ENCODE measurements at regions not wholly inside any gene's neighbourhood (a gene's known extent, or its start where the extent isn't known, plus 50 kb on each side); places are given as distances from the start of the nearest gene placed in this dataset.

- Histone ChIP-seq H3K4me3 (ENCODE audit: low read length) (no peak overlapping the region), H3K4me1 (ENCODE audit: control insufficient read depth, insufficient read depth, low read length) (no peaks in the 10 kb centered on the region), H3K27me3 (ENCODE audit: control insufficient read depth, insufficient read depth) (no peaks in the 10 kb centered on the region), H3K27ac (ENCODE audit: low read length) (peak overlapping the region; percentile 13), H3K9me3 (ENCODE audit: control insufficient read depth, low read length) (no peaks in the 10 kb centered on the region)
- no peak for DNase-seq
- peak; percentile 26 to 52 for ATAC-seq
- intact Hi-C loops (cut with DNase I): no loop called here
- WGBS: 78% methylated on average over 2 of the region's 2 CpGs
These were observed 1038.5 kb downstream of the JRKL start for GRCh38 chr11:97428247-97428790.

GRCh38 chr11:97430877-97431276, 1041.1 kb downstream of the JRKL start:
- 18% methylated on average over 3 of the region's 3 CpGs for WGBS
- ATAC-seq (no peak), DNase-seq (no peak)
- H3K9me3 ChIP-seq (ENCODE audit: control insufficient read depth, low read length): no peaks in the 10 kb centered on the region
- no peak overlapping the region for H3K4me3 ChIP-seq (ENCODE audit: low read length)
- no peaks in the 10 kb centered on the region for H3K27me3 ChIP-seq (ENCODE audit: control insufficient read depth, insufficient read depth)
- no peaks in the 10 kb centered on the region for H3K4me1 ChIP-seq (ENCODE audit: control insufficient read depth, insufficient read depth, low read length)
- intact Hi-C loops (cut with DNase I): no loop called here
- no peak overlapping the region for H3K27ac ChIP-seq (ENCODE audit: low read length)

- no peak overlapping the region for H3K4me3 ChIP-seq (ENCODE audit: low read length)
- H3K27ac ChIP-seq (ENCODE audit: low read length): no peak overlapping the region
- WGBS: 43% methylated on average over 1 of the region's 1 CpG
- H3K27me3 ChIP-seq (ENCODE audit: control insufficient read depth, insufficient read depth): no peaks in the 10 kb centered on the region
- intact Hi-C loops (cut with DNase I): no loop called here
- H3K4me1 ChIP-seq (ENCODE audit: control insufficient read depth, insufficient read depth, low read length): no peaks in the 10 kb centered on the region
- DNase-seq (no peak), ATAC-seq (no peak)
- H3K9me3 ChIP-seq (ENCODE audit: control insufficient read depth, low read length): no peaks in the 10 kb centered on the region
These were observed 1043.1 kb downstream of the JRKL start for GRCh38 chr11:97432926-97433325.

- WGBS: 22% methylated on average over 2 of the region's 2 CpGs
- DNase-seq: no peak
- no peaks in the 10 kb centered on the region for H3K27me3 ChIP-seq (ENCODE audit: control insufficient read depth, insufficient read depth)
- ATAC-seq: no peak
- no peak overlapping the region for H3K4me3 ChIP-seq (ENCODE audit: low read length)
- no peaks in the 10 kb centered on the region for H3K9me3 ChIP-seq (ENCODE audit: control insufficient read depth, low read length)
- no peak overlapping the region for H3K27ac ChIP-seq (ENCODE audit: low read length)
- no peaks in the 10 kb centered on the region for H3K4me1 ChIP-seq (ENCODE audit: control insufficient read depth, insufficient read depth, low read length)
- intact Hi-C loops (cut with DNase I): no loop called here
These were observed 1055.7 kb downstream of the JRKL start for GRCh38 chr11:97445561-97445960.

GRCh38 chr11:97451441-97451840, 1061.6 kb downstream of the JRKL start:
- DNase-seq: no peak
- no peak for ATAC-seq
- no peak overlapping the region for H3K27ac ChIP-seq (ENCODE audit: low read length)
- no peaks in the 10 kb centered on the region for H3K4me1 ChIP-seq (ENCODE audit: control insufficient read depth, insufficient read depth, low read length)
- WGBS: 87% methylated on average over 4 of the region's 4 CpGs
- no peaks in the 10 kb centered on the region for H3K9me3 ChIP-seq (ENCODE audit: control insufficient read depth, low read length)
- no peaks in the 10 kb centered on the region for H3K27me3 ChIP-seq (ENCODE audit: control insufficient read depth, insufficient read depth)
- no peak overlapping the region for H3K4me3 ChIP-seq (ENCODE audit: low read length)
- intact Hi-C loops (cut with DNase I): no loop called here

GRCh38 chr11:97454988-97455387, 1065.2 kb downstream of the JRKL start:
- no peak overlapping the region for H3K27ac ChIP-seq (ENCODE audit: low read length)
- WGBS: 20% methylated on average over 1 of the region's 1 CpG

GRCh38 chr11:97460091-97460490, 1070.3 kb downstream of the JRKL start:
- H3K9me3 ChIP-seq (ENCODE audit: control insufficient read depth, low read length): no peaks in the 10 kb centered on the region
- H3K4me1 ChIP-seq (ENCODE audit: control insufficient read depth, insufficient read depth, low read length): no peaks in the 10 kb centered on the region
- ATAC-seq: no peak
- DNase-seq: no peak
- intact Hi-C loops (cut with DNase I): no loop called here
- H3K27ac ChIP-seq (ENCODE audit: low read length): no peak overlapping the region
- H3K27me3 ChIP-seq (ENCODE audit: control insufficient read depth, insufficient read depth): no peaks in the 10 kb centered on the region
- H3K4me3 ChIP-seq (ENCODE audit: low read length): no peak overlapping the region

More at GRCh38 chr11:97454988-97455387, 1065.2 kb downstream of the JRKL start:
- intact Hi-C loops (cut with DNase I): no loop called here
- Histone ChIP-seq H3K9me3 (ENCODE audit: control insufficient read depth, low read length) (no peaks in the 10 kb centered on the region), H3K27me3 (ENCODE audit: control insufficient read depth, insufficient read depth) (no peaks in the 10 kb centered on the region), H3K4me1 (ENCODE audit: control insufficient read depth, insufficient read depth, low read length) (no peaks in the 10 kb centered on the region), H3K4me3 (ENCODE audit: low read length) (no peak overlapping the region)
- no peak for ATAC-seq
- no peak for DNase-seq

GRCh38 chr11:97461044-97461880, 1071.4 kb downstream of the JRKL start:
- peak in 2 of 3 donors; percentile 15 to 36 for DNase-seq
- intact Hi-C loops (cut with DNase I): no loop called here

GRCh38 chr11:97461934-97462333, 1072.1 kb downstream of the JRKL start:
- WGBS: 95% methylated on average over 9 of the region's 9 CpGs
- DNase-seq (no peak), ATAC-seq (no peak)
- H3K4me1 ChIP-seq (ENCODE audit: control insufficient read depth, insufficient read depth, low read length): no peaks in the 10 kb centered on the region
- H3K4me3 ChIP-seq (ENCODE audit: low read length): no peak overlapping the region
- H3K9me3 ChIP-seq (ENCODE audit: control insufficient read depth, low read length): no peaks in the 10 kb centered on the region
- intact Hi-C loops (cut with DNase I): no loop called here
- no peaks in the 10 kb centered on the region for H3K27me3 ChIP-seq (ENCODE audit: control insufficient read depth, insufficient read depth)
- no peak overlapping the region for H3K27ac ChIP-seq (ENCODE audit: low read length)

More at GRCh38 chr11:97461044-97461880, 1071.4 kb downstream of the JRKL start:
- Histone ChIP-seq H3K4me3 (ENCODE audit: low read length) (no peak overlapping the region), H3K27me3 (ENCODE audit: control insufficient read depth, insufficient read depth) (no peaks in the 10 kb centered on the region), H3K9me3 (ENCODE audit: control insufficient read depth, low read length) (no peaks in the 10 kb centered on the region), H3K4me1 (ENCODE audit: control insufficient read depth, insufficient read depth, low read length) (no peaks in the 10 kb centered on the region), H3K27ac (ENCODE audit: low read length) (no peak overlapping the region)
- ATAC-seq: no peak
- WGBS: 89% methylated on average over 21 of the region's 21 CpGs

GRCh38 chr11:97463891-97464290, 1074.1 kb downstream of the JRKL start:
- H3K9me3 ChIP-seq (ENCODE audit: control insufficient read depth, low read length): no peaks in the 10 kb centered on the region
- no peaks in the 10 kb centered on the region for H3K4me1 ChIP-seq (ENCODE audit: control insufficient read depth, insufficient read depth, low read length)
- DNase-seq (no peak), ATAC-seq (no peak)
- intact Hi-C loops (cut with DNase I): no loop called here
- H3K4me3 ChIP-seq (ENCODE audit: low read length): no peak overlapping the region
- no peaks in the 10 kb centered on the region for H3K27me3 ChIP-seq (ENCODE audit: control insufficient read depth, insufficient read depth)
- no peak overlapping the region for H3K27ac ChIP-seq (ENCODE audit: low read length)
- 49% methylated on average over 1 of the region's 1 CpG for WGBS

GRCh38 chr11:97471480-97471879, 1081.7 kb downstream of the JRKL start:
- ATAC-seq (no peak), DNase-seq (no peak)
- intact Hi-C loops (cut with DNase I): no loop called here
- Histone ChIP-seq H3K4me1 (ENCODE audit: control insufficient read depth, insufficient read depth, low read length) (no peaks in the 10 kb centered on the region), H3K27ac (ENCODE audit: low read length) (no peak overlapping the region), H3K27me3 (ENCODE audit: control insufficient read depth, insufficient read depth) (no peaks in the 10 kb centered on the region), H3K9me3 (ENCODE audit: control insufficient read depth, low read length) (peaks cover 3% of the 10 kb centered on the region), H3K4me3 (ENCODE audit: low read length) (no peak overlapping the region)
- 79% methylated on average over 1 of the region's 1 CpG for WGBS

All from right cardiac atrium (tissue), 5 donors.